GM21515 (cell line): ENCODE measurements at regions not wholly inside any gene's neighbourhood (a gene's known extent, or its start where the extent isn't known, plus 50 kb on each side); places are given as distances from the start of the nearest gene placed in this dataset.
"Not testable (repeated sequence)": the region's sequence is repeated elsewhere in the genome, so short reads cannot be mapped to it uniquely, and the experiment has no call there.

ENCODE experiments used
- ATAC-seq: cut with Tn5 transposase; IDR thresholded peaks from one replicate; pipeline ENCODE4 v1.9.1; 2021; ENCODE audit not compliant: unreplicated experiment

GRCh38 chr1:115536279-115536816 lies 105.4 kb upstream of the VANGL1 start:
- no peak for ATAC-seq

GRCh38 chr1:115534106-115534505 lies 107.7 kb upstream of the VANGL1 start:
- no peak for ATAC-seq

DNA sequence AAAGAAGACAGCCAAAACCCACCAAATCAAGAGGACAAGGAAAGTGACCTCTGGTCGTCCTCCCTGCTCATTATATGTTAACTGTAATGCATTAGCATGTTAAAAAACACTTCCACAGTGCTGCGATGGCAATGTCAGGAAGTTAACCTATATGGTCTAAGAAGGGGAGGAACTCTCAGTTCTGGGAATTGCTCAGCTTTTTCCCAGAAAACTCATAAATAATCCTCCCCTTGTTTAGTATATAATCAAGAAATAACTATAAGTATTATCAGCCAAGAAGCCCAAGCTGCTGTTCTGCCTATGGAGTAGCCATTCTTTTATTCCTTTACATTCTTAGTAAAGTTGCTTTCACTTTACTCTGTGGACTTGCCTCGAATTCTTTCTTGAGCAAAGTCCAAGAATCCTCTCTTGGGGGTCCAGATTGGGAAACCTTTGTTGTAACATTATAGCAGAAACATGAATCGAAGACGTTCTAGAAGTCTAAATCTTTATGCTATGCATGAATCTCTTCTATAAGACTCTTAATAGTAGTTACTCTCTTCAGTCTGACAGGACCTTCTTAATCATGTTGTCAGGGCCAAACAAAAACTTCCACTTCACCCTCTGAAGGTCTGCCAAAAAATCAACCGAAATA lies 110.0 kb upstream of the VANGL1 start:
- ATAC-seq, result no peak

- ATAC-seq, result no peak
Measured at GRCh38 chr1:115530407-115530806, 111.4 kb upstream of the VANGL1 start.

DNA sequence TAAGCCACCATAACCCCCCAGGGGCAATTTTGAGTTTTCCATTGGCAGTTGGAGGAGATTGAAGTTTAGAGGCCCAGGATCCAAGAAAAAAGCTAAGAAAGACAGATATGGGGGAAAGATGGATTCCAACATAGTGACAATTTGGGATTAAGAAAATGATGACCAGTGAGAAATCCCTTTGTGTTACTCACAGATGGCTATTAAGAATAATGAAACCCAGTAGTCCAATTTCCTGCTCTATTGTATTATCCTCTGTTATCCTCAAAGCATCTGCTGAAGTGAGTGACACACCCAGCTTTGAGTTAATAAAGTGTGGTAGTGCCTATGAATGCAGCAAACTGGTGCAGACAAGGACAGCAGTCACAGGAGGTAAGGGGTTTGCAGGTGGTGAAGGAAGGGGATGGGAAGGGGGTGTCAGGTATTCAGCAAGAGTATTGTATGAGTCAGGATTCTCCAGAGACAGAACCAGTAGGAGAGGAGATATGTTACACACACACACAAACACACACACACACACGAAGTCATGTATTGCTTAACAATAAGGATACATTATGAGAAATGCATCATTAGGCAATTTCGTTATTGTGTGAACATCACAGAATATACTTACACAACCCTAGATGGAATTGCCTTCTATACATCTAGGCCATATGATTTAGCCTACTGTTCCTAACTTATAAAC lies 112.4 kb upstream of the VANGL1 start:
- no peak for ATAC-seq

DNA sequence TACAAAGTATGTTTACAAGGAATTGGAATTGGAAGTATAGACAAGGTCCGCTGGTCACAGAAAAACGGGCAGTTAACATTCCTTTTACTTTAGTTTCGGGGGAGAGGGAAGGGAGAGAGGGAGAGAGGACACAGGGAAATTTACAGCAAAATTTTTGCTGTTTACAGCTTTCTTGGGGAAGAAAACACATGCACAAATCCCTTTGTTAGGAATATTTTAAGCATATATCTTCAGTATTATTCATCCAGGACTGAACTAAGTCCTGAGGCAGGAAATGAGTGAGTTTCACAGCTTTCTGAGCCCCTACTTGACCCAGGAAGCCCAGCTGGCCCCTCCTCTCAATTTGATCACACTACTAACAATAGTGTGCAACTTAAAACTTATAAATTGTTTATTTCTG lies 113.4 kb upstream of the VANGL1 start:
- not testable (repeated sequence) for ATAC-seq

DNA sequence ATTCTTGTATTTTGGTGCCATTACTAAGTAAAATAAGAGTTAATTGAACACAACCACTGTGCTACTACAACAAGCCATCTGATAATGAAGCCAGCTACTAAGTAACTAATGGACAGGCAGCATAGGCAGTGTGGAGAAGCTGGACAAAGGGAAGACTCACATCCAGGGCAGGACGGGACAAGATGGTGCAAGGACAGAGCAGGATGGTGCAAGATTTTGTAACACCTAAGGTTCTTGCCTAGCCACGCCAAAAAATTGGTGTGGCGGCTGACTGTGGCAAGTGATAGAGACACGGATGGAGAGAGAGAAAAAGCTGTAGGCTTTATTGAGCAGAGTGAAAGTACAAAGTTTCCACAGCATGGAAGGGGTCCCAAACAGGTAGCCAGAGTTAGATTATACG lies 114.0 kb upstream of the VANGL1 start:
- no peak for ATAC-seq

DNA sequence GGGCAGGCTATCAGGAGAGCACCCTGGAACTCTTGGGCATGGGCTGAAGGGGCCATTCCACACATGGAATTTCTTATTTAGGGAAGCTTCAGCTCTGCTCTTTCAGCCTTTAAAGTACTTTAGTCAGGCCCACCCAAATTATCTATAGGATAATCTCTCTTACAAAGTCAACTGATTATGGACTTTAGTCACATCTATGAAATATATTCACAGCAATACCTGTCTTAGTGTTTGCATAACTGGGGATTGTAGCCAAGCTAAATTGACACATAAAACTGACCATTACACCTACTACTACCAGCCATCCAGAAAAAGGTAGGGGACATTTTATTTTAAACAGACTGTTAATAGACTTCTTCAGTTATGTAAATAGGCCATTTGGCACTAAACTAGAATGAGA lies 114.9 kb upstream of the VANGL1 start:
- no peak for ATAC-seq

GRCh38 chr1:115524236-115524635 lies 117.5 kb upstream of the VANGL1 start:
- no peak for ATAC-seq

DNA sequence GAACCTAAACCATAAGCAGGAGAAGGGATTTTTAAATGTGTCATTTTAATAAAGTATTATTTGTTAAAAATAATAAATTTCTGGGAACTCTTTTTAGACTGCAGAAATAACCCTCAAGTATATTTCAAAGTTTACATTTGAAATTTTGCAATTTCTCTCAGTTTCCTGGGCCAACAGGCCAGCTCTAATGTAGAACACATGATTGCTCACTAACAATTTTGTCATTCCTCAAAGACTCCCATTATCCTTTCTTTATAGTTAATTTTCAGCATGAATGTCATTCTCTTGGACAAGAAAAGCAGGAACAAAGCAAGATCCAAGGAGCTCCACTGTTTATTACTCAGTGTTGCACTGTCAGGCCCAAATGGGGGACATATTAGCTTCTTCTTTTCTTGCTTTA lies 119.4 kb upstream of the VANGL1 start:
- ATAC-seq, result no peak

GRCh38 chr1:115515270-115515669 lies 126.5 kb upstream of the VANGL1 start:
- ATAC-seq, result no peak

GRCh38 chr1:115510226-115510625 lies 131.5 kb upstream of the VANGL1 start:
- ATAC-seq, result not testable (repeated sequence)

- ATAC-seq, result no peak
Measured at GRCh38 chr1:115507901-115508300, 133.9 kb upstream of the VANGL1 start.

DNA sequence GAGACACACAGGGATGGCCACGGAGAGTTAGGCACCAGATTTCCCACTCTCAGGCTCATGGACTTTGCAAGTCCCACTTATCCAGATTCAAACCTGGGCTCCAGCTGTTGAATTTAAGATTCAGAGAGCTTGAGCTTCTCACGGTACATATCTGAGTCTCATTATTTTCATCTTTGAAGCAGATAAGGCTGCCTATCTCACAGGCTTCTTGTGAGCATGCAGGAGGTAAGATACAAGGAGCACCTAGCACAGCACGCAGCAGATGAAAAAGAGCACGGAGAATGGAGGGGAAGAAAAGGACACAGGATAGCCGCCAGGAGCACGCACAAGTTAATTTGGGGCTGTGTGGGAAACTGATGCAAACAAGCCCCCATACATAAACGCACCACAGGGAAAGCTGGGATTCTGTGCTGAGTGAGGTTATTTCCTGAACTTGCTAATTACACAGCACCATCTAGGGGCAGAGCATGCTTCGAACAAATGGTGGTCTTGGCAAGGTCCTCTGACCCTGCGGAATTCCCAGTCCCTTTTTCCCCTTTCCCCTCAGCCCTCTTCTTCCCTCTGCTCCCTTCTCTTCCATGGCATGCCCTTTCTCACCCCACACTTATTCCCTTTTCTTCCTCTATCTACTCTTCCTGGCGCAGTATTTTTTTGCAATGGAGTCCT lies 134.7 kb upstream of the VANGL1 start:
- no peak for ATAC-seq

DNA sequence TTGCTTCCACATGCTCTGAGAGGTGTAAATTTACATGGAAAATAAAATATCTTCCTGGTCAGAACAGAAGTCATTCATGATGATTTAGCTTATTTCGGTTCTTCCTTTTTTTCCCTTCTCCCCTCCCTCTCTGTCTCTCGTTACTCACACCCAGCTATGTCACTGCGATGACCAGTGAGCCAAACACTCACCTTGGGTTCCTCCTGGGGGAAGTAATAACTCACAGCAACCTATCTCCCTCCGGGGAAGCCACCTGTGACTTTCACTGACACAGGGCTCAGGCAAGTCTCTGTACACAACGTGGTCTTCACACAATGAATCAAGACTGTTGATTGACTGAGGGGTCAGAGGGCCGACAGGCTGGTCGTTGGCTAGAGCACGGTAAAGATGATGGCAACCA lies 135.3 kb upstream of the VANGL1 start:
- no peak for ATAC-seq

DNA sequence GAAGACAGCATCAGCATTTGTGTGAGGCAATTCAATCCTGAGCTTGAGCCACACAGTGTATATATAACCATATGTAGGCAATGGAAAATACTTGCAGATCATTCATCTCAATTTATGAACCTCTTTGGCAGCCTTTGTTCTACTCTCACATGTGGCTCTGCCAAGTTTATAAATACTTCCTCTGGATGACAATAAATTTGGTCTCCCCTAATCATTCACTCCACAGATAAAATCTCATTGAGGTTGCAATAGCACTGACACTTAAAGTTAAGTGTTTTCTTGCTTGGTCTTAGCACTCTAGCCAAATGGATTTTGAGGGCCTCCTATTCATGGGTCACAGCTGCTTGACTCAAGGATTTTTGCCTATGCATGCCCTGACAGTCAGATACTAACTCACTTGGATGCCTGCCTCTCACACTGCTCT lies 136.6 kb upstream of the VANGL1 start:
- ATAC-seq, result no peak

DNA sequence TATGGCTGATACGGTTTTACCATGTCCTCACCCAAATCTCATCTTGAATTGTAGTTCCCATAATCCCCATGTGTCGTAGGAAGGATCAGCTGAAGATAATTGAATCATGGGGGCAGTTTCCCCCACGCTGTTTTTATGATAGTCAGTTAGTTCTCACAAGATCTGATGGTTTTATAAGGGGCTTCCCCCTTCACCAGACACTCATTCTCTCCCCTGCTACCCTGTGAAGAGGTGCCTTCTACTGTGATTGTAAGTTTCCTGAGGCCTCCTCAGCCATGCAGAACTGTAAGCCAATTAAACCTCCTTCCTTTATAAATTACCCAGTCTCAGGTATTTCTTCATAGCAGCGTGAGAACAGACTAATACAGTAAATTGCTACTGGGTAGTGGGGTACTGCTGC lies 139.6 kb upstream of the VANGL1 start:
- not testable (repeated sequence) for ATAC-seq

GRCh38 chr1:115501476-115501875 lies 140.3 kb upstream of the VANGL1 start:
- ATAC-seq, result no peak

DNA sequence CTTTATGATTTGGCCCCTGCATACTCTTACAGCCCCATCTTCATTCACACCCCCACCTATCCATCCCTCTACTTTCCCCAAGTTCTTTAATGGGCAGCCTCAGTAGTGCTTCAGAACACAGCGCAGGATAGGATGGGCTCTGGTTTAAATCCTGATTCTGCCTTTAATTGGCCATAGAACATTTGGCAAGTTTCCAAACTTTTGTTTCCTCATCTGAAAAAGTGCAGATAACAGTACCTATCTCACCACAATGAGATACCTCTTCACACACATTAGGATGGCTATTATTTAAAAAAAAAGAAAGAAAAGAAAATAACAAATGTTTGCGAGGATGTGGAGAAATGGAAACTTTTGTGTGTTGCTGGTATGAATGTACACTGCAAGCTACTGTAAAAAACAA lies 142.5 kb upstream of the VANGL1 start:
- ATAC-seq, result no peak

DNA sequence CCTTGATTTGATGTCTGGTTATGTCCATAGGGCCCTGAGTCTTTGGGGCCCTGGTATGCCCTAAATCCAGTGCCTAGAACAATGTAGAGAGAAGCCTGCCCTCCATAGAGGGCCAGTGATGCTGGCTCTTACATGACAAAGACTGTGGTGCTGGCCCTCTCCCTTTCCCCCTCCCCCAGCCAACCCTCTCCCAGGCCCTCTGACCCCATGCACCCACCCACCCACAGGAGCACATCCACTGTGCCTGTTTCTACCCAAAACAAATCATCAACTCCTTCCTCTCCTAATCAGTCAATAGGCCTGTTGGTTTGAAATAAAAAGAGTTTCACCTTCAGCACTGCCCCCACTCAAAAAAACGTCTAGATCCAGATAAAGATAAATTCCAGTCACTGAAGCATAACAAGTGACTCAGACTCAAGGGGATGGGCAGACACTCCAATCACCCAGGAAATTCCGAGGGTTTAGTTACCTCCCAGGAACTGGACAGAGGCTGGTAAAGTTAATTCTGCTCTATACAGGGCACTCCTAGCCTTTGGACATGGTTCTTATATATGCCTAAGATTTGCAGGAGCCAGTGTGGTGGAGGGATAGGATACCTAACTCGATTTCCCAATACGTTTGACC lies 144.8 kb upstream of the VANGL1 start:
- ATAC-seq, result no peak

DNA sequence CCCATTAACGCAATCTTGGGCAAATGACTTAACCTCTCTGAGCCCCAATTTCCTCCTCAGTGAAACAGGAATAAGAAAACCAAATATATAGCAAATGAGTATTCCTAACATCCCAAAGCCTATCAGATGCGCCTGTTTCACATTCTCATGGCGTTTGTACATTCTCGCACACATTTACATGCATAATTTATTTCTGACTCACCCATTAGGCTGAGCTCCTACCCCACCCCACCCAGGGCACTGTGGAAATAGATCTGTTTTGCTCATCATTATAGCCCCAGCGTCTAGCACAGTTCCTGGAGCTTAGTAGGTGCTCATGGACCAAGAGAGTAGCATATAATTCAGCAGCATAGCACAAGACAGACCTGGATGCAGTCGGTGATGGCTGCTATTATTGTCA lies 146.1 kb upstream of the VANGL1 start:
- ATAC-seq, result no peak

GRCh38 chr1:115495111-115495510 lies 146.7 kb upstream of the VANGL1 start:
- ATAC-seq, result no peak
